Cardiac muscle cell (in vitro differentiated cells and primary cell): ENCODE measurements at regions not wholly inside any gene's neighbourhood (a gene's known extent, or its start where the extent isn't known, plus 50 kb on each side); places are given as distances from the start of the nearest gene placed in this dataset.

Experiments used
- DNase-seq, 2 donors: peaks; one replicate each; pipeline versions ENCODE4 v3.0.0 to v3.0.0-alpha.2; 2010 to 2017; ENCODE audit warnings: low read depth in 1 of 2, low spot score in 1 of 2
- H3K27ac ChIP-seq: fragments of 200-600 bp; sonication (generic); 2 replicates; pipeline ENCODE4 v1.5.1; 2016
- H3K27me3 ChIP-seq: fragments of 200-600 bp; sonication (generic); 2 replicates; pipeline ENCODE4 v1.6.0; 2016; ENCODE audit warnings: control low read depth
- H3K36me3 ChIP-seq: fragments of 200-600 bp; sonication (generic); 2 replicates; pipeline ENCODE4 v1.5.1; 2016; ENCODE audit warnings: control low read depth
- H3K4me1 ChIP-seq: fragments of 200-600 bp; sonication (generic); 2 replicates; pipeline ENCODE4 v1.8.1; 2017; ENCODE audit warnings: low read depth, mild to moderate bottlenecking, mixed run types
- H3K4me3 ChIP-seq: fragments of 200-600 bp; sonication (generic); 2 replicates; pipeline ENCODE4 v1.5.1; 2016; ENCODE audit warnings: mild to moderate bottlenecking
- H3K9me3 ChIP-seq: fragments of 200-600 bp; sonication (generic); 2 replicates; pipeline ENCODE4 v1.5.1; 2017; ENCODE audit warnings: low read depth, mild to moderate bottlenecking, control low read depth
- CTCF ChIP-seq: IDR thresholded peaks from 2 replicates; pipeline ENCODE4 v1.5.1; 2012; ENCODE audit warnings: low read depth, mild to moderate bottlenecking, low read length

GRCh38 chr12:81950871-81951270 is 191.7 kb upstream of the PPFIA2 start:
- no peak overlapping the region for H3K27ac ChIP-seq
- no peaks in the 10 kb centered on the region for H3K4me1 ChIP-seq
- DNase-seq = no peak
- no peaks in the 10 kb centered on the region for H3K36me3 ChIP-seq
- no peak overlapping the region for H3K4me3 ChIP-seq
- TF ChIP-seq CTCF = no peak
- H3K9me3 ChIP-seq = no peaks in the 10 kb centered on the region
- no peaks in the 10 kb centered on the region for H3K27me3 ChIP-seq

- TF ChIP-seq CTCF = no peak
- DNase-seq = no peak
- H3K36me3 ChIP-seq = no peaks in the 10 kb centered on the region
- no peak overlapping the region for H3K27ac ChIP-seq
- no peaks in the 10 kb centered on the region for H3K4me1 ChIP-seq
- H3K27me3 ChIP-seq = no peaks in the 10 kb centered on the region
- H3K4me3 ChIP-seq = no peak overlapping the region
- H3K9me3 ChIP-seq = no peaks in the 10 kb centered on the region
These were observed 190.7 kb upstream of the PPFIA2 start for GRCh38 chr12:81949841-81950308.

- DNase-seq = no peak
- H3K4me1 ChIP-seq = no peaks in the 10 kb centered on the region
- H3K36me3 ChIP-seq = no peaks in the 10 kb centered on the region
These were observed 190.3 kb upstream of the PPFIA2 start for GRCh38 chr12:81949416-81949815.

GRCh38 chr12:81944886-81945285 is 185.7 kb upstream of the PPFIA2 start:
- no peak for DNase-seq
- no peak for TF ChIP-seq CTCF
- Histone ChIP-seq H3K9me3 (no peaks in the 10 kb centered on the region), H3K27me3 (no peaks in the 10 kb centered on the region), H3K4me1 (no peaks in the 10 kb centered on the region), H3K27ac (no peak overlapping the region), H3K4me3 (no peak overlapping the region), H3K36me3 (no peaks in the 10 kb centered on the region)

More at GRCh38 chr12:81949416-81949815, 190.3 kb upstream of the PPFIA2 start:
- no peaks in the 10 kb centered on the region for H3K27me3 ChIP-seq
- no peak overlapping the region for H3K4me3 ChIP-seq
- TF ChIP-seq CTCF = no peak
- H3K9me3 ChIP-seq = no peaks in the 10 kb centered on the region
- H3K27ac ChIP-seq = no peak overlapping the region

GRCh38 chr12:81942594-81942993 is 183.4 kb upstream of the PPFIA2 start:
- H3K4me3 ChIP-seq = no peak overlapping the region
- H3K27ac ChIP-seq = no peak overlapping the region
- no peaks in the 10 kb centered on the region for H3K9me3 ChIP-seq
- no peak for TF ChIP-seq CTCF
- no peaks in the 10 kb centered on the region for H3K27me3 ChIP-seq
- no peak for DNase-seq
- H3K4me1 ChIP-seq = no peaks in the 10 kb centered on the region
- no peaks in the 10 kb centered on the region for H3K36me3 ChIP-seq

GRCh38 chr12:81930037-81930436 is 170.9 kb upstream of the PPFIA2 start:
- H3K9me3 ChIP-seq = no peaks in the 10 kb centered on the region
- H3K4me3 ChIP-seq = no peak overlapping the region
- no peaks in the 10 kb centered on the region for H3K36me3 ChIP-seq
- TF ChIP-seq CTCF = no peak
- H3K27me3 ChIP-seq = no peaks in the 10 kb centered on the region
- DNase-seq = no peak
- H3K27ac ChIP-seq = no peak overlapping the region
- no peaks in the 10 kb centered on the region for H3K4me1 ChIP-seq
